GM19351 (cell line): ENCODE measurements at regions not wholly inside any gene's neighbourhood (a gene's known extent, or its start where the extent isn't known, plus 50 kb on each side); places are given as distances from the start of the nearest gene placed in this dataset.
"Not testable (repeated sequence)": the region's sequence is repeated elsewhere in the genome, so short reads cannot be mapped to it uniquely, and the experiment has no call there.

Source experiments
- ATAC-seq: cut with Tn5 transposase; IDR thresholded peaks from one replicate; pipeline ENCODE4 v1.9.1; 2021; ENCODE audit warnings: mild to moderate bottlenecking, moderate library complexity; ENCODE audit not compliant: unreplicated experiment

DNA sequence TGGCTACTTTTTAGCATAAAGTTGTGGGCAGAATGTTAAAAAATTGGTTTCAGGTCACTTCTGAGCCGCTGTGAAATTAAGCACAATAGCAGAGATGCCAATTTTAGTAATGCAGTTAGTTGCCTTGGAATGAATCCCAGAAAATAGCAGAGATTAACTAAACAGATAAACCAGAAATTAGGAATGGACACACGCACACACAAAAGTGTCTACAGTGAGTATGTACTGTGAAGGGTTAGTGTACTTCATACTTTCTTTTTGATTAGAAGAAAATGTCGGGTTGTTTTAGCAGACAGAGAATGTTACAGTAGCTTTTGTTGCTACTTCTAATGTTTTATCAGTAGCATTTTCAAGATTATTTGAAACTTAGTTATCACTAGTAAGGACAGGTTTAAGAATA lies 106.7 kb downstream of the LEPR start:
- no peak for ATAC-seq

- ATAC-seq: no peak
Observed at GRCh38 chr1:65527707-65528503, 107.4 kb downstream of the LEPR start.

- no peak for ATAC-seq
Observed at GRCh38 chr1:65531972-65532570, 111.6 kb downstream of the LEPR start.

- ATAC-seq: no peak
Observed at GRCh38 chr1:65535981-65536380, 115.5 kb downstream of the LEPR start.

GRCh38 chr1:65538086-65538485 lies 117.6 kb downstream of the LEPR start:
- ATAC-seq: no peak

- no peak for ATAC-seq
Observed at GRCh38 chr1:65538664-65539063, 118.2 kb downstream of the LEPR start.

DNA sequence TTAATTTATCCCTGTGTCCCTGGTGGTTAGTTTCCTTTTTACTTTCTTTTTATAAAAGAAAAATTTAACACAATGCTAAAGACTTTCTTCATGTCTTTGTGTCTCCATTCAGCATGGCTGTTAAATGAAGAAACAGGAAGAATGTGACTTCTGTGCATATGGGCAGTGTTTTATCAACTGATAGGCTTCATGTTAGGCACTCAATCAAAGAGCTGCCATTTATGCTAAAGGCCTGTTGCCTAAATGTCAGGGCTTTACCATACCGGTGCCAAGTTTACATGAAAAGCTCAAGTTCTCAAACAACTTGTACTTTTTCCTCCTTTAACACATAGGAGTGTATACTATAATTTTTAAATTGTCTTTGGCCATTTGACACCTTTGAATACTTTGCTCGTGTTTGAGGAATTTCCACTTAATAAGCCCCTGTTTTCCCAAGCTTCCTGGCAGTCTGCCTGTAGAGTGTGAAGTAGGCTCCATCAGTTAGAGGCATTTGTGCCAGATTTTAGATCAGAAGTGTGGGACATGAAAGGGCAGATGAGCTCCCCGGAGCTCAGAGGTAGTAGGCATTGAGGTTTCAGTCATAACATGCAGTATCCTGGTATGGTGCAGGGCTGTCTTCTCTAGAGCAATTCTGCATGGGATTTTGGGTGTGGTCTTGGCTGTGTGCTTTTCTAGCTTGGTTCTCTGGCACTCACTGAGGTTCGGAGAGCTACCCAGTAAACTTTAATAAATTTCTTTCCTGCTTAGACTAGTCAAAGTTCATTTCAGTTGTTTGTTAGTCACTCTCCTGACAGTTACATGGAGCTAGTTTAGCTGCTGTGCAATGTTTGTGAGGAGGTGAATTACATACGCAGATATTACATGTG lies 119.0 kb downstream of the LEPR start:
- no peak for ATAC-seq

GRCh38 chr1:65541161-65541560 lies 120.7 kb downstream of the LEPR start:
- ATAC-seq: no peak

DNA sequence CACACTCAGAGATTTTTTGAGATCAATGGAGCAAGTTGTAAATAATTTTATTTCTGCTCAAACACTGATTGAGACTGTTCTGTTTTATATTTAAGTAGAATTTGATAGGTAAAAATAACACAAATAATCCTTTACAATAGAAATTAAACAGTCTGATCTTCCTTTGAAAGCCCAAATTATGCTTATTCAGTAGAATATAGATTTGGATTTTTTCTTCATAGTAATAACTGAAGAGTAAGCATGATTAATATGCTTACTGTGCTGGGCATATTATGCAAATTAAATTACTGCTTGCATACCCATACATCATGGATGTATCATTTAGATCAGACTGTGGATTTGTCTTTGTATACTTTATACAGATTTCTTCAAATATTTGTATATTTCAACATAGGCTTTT lies 121.4 kb downstream of the LEPR start:
- ATAC-seq: no peak

- not testable (repeated sequence) for ATAC-seq
Observed at GRCh38 chr1:65542592-65542991, 122.1 kb downstream of the LEPR start.

- ATAC-seq: not testable (repeated sequence)
Observed at GRCh38 chr1:65550306-65551010, 130.0 kb downstream of the LEPR start.

- not testable (repeated sequence) for ATAC-seq
Observed at GRCh38 chr1:65552484-65552883, 132.0 kb downstream of the LEPR start.

DNA sequence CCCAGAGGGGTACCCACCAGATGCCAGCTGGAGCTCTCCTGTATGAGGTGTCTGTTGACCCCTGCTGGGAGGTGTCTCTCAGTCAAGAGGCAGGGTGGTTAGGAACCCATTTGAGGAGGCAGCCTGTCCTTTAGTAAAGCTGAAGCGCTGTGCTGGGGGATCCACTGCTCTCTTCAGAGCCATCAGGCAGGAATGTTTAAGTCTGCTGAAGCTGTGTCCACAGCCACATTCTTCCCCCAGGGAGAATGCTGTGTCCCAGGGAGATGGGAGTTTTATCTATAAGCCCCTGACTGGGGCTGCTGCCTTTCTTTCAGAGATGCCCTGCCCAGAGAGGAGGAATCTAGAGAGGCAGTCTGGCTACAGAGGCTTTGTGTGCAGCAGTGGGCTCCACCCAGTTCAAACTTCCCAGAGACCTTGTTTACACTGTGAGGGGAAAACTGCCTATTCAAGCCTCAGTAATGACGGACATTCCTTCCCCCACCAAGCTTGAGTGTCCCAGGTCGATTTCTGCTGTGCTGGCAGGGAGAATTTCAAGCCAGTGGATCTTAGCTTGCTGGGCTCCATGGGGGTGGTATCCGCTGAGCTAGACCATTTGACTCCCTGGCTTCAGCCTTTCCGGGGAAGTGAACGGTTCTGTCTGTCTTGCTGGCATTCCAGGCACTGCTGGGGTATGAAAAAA lies 133.8 kb downstream of the LEPR start:
- not testable (repeated sequence) for ATAC-seq

GRCh38 chr1:65554829-65555228 lies 134.4 kb downstream of the LEPR start:
- ATAC-seq: no peak

- ATAC-seq: no peak
Observed at GRCh38 chr1:65558215-65558614, 137.7 kb downstream of the LEPR start.

- ATAC-seq: no peak
Observed at GRCh38 chr1:65564493-65564892, 144.0 kb downstream of the LEPR start.

GRCh38 chr1:65568285-65568684 lies 147.8 kb downstream of the LEPR start:
- no peak for ATAC-seq

GRCh38 chr1:65572701-65573421 lies 152.4 kb downstream of the LEPR start:
- ATAC-seq: no peak

- no peak for ATAC-seq
Observed at GRCh38 chr1:65577278-65577677, 156.8 kb downstream of the LEPR start.

GRCh38 chr1:65577982-65578381 lies 157.5 kb downstream of the LEPR start:
- not testable (repeated sequence) for ATAC-seq
